OCI-LY1 (cell line): ENCODE measurements at regions not wholly inside any gene's neighbourhood (a gene's known extent, or its start where the extent isn't known, plus 50 kb on each side); places are given as distances from the start of the nearest gene placed in this dataset.
"Not testable (repeated sequence)": the region's sequence is repeated elsewhere in the genome, so short reads cannot be mapped to it uniquely, and the experiment has no call there.

Experiments used
- H2AFZ ChIP-seq: fragments of 200-600 bp; sonication (generic), shearing (Covaris generic); 2 replicates; pipeline ENCODE4 v1.6.0; 2014; ENCODE audit warnings: antibody characterized with exemption, mild to moderate bottlenecking, low read length
- H3F3A ChIP-seq: fragments of 200-600 bp; sonication (generic), shearing (Covaris generic); 2 replicates; pipeline ENCODE4 v1.6.0; 2014; ENCODE audit warnings: mild to moderate bottlenecking, antibody characterized with exemption, low read length, moderate library complexity; ENCODE audit not compliant: insufficient read depth
- H3K27ac ChIP-seq: fragments of 200-600 bp; sonication (generic); 2 replicates; pipeline ENCODE4 v1.5.1; 2014; ENCODE audit warnings: low read length, mixed run types, mild to moderate bottlenecking, low read depth; ENCODE audit not compliant: poor library complexity, severe bottlenecking
- H3K27me3 ChIP-seq: fragments of 200-600 bp; sonication (generic); 2 replicates; pipeline ENCODE4 v1.6.0; 2014; ENCODE audit warnings: antibody characterized with exemption, mild to moderate bottlenecking, low read length, moderate library complexity; ENCODE audit not compliant: insufficient read depth
- H3K36me3 ChIP-seq: fragments of 200-600 bp; sonication (generic); 2 replicates; pipeline ENCODE4 v1.6.1; 2014; ENCODE audit warnings: mild to moderate bottlenecking, antibody characterized with exemption, low read length, moderate library complexity, mixed read lengths; ENCODE audit not compliant: insufficient read depth
- H3K4me1 ChIP-seq: fragments of 200-600 bp; sonication (generic); 2 replicates; pipeline ENCODE4 v1.5.1; 2014; ENCODE audit warnings: mild to moderate bottlenecking, low read length, moderate library complexity; ENCODE audit not compliant: insufficient read depth, severe bottlenecking
- H3K4me2 ChIP-seq: fragments of 200-600 bp; sonication (generic), shearing (Covaris generic); 2 replicates; pipeline ENCODE4 v1.6.1; 2014; ENCODE audit warnings: low read length
- H3K4me3 ChIP-seq: fragments of 200-600 bp; sonication (generic); 2 replicates; pipeline ENCODE4 v1.5.1; 2014; ENCODE audit warnings: low read length, low read depth, mild to moderate bottlenecking, mixed read lengths; ENCODE audit not compliant: poor library complexity, severe bottlenecking
- H3K79me2 ChIP-seq: fragments of 200-600 bp; shearing (Covaris generic); 2 replicates; pipeline ENCODE4 v1.6.1; 2016; ENCODE audit warnings: mixed run types, low read length, mixed read lengths; ENCODE audit not compliant: insufficient read depth
- H3K9ac ChIP-seq: fragments of 200-600 bp; sonication (generic), shearing (Covaris generic); 2 replicates; pipeline ENCODE4 v1.6.1; 2014; ENCODE audit warnings: mild to moderate bottlenecking, low read length, mixed read lengths
- H3K9me2 ChIP-seq: fragments of 200-600 bp; sonication (generic), shearing (Covaris generic); 2 replicates; pipeline ENCODE4 v1.6.1; 2014; ENCODE audit warnings: low read depth, mild to moderate bottlenecking, low read length, mixed read lengths
- H3K9me3 ChIP-seq: fragments of 200-600 bp; shearing (Covaris generic); 2 replicates; pipeline ENCODE4 v1.6.1; 2014; ENCODE audit warnings: low read length, mixed read lengths
- H4K20me1 ChIP-seq: fragments of 200-600 bp; sonication (generic), shearing (Covaris generic); 2 replicates; pipeline ENCODE4 v1.6.0; 2016; ENCODE audit warnings: mild to moderate bottlenecking, low read length; ENCODE audit not compliant: insufficient read depth
- EZH2 ChIP-seq: fragments of 200-600 bp; sonication (generic), shearing (Covaris generic); IDR thresholded peaks from 2 replicates; pipeline ENCODE4 v1.8.0; 2017; ENCODE audit warnings: borderline replicate concordance, mixed run types, mild to moderate bottlenecking, antibody characterized with exemption, low read length, moderate library complexity, mixed read lengths
- TF ChIP-seq, protein P1 (sequence below): fragments of 200-600 bp; sonication (generic), shearing (Covaris generic); IDR thresholded peaks from 2 replicates; pipeline ENCODE4 v1.5.1; 2017; ENCODE audit warnings: mild to moderate bottlenecking, antibody characterized with exemption, low read length, moderate library complexity, mixed read lengths

DNA sequence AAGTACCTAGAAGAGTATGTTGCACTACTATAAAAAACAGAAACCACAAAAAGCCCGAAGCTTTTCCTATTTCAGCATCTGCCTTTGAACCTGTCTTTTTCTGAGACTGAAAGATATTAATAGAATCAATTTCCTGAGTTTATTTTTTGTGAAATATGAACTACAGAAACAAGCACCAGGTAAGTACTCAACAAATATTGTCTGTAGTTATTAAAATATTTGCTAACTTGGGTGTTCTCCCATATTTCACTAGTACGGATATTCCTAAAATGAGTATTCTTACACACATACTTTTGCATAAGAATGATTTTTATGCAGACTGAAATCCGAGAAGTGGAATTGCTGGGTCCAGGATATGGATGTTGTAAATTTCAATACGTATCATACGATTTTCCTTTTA, 188.0 kb downstream of the OR4C45 start:
- Histone ChIP-seq H3K9me3 (no peaks in the 10 kb centered on the region), H4K20me1 (no peaks in the 10 kb centered on the region), H3K4me3 (no peak overlapping the region), H3F3A (no peaks in the 10 kb centered on the region), H3K27me3 (no peaks in the 10 kb centered on the region), H3K9ac (no peak overlapping the region), H3K4me2 (no peak overlapping the region), H3K36me3 (no peaks in the 10 kb centered on the region), H3K9me2 (no peaks in the 10 kb centered on the region), H3K27ac (no peak overlapping the region), H3K4me1 (no peaks in the 10 kb centered on the region), H2AFZ (no peak overlapping the region), H3K79me2 (no peaks in the 10 kb centered on the region)
- TF ChIP-seq EZH2, result no peak
- TF ChIP-seq, protein P1, sequence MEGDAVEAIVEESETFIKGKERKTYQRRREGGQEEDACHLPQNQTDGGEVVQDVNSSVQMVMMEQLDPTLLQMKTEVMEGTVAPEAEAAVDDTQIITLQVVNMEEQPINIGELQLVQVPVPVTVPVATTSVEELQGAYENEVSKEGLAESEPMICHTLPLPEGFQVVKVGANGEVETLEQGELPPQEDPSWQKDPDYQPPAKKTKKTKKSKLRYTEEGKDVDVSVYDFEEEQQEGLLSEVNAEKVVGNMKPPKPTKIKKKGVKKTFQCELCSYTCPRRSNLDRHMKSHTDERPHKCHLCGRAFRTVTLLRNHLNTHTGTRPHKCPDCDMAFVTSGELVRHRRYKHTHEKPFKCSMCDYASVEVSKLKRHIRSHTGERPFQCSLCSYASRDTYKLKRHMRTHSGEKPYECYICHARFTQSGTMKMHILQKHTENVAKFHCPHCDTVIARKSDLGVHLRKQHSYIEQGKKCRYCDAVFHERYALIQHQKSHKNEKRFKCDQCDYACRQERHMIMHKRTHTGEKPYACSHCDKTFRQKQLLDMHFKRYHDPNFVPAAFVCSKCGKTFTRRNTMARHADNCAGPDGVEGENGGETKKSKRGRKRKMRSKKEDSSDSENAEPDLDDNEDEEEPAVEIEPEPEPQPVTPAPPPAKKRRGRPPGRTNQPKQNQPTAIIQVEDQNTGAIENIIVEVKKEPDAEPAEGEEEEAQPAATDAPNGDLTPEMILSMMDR, result no peak

- H3K27ac ChIP-seq, H3K4me2 ChIP-seq, H3K4me1 ChIP-seq, H3K9me2 ChIP-seq, H3K4me3 ChIP-seq, H2AFZ ChIP-seq, H3K36me3 ChIP-seq, H3K9ac ChIP-seq, H3K79me2 ChIP-seq, H4K20me1 ChIP-seq, H3F3A ChIP-seq, H3K27me3 ChIP-seq, H3K9me3 ChIP-seq: not testable (repeated sequence)
These were observed 205.7 kb downstream of the OR4C45 start for GRCh38 chr11:50238368-50238767.

- TF ChIP-seq, protein P1, result no peak
- TF ChIP-seq EZH2, result no peak
- no peak overlapping the region for H3K4me2 ChIP-seq
- H3K27me3 ChIP-seq, result no peaks in the 10 kb centered on the region
- no peaks in the 10 kb centered on the region for H3K36me3 ChIP-seq
- no peaks in the 10 kb centered on the region for H3K9me3 ChIP-seq
- no peak overlapping the region for H3K4me3 ChIP-seq
- no peak overlapping the region for H2AFZ ChIP-seq
- H3F3A ChIP-seq, result no peaks in the 10 kb centered on the region
- H3K4me1 ChIP-seq, result no peaks in the 10 kb centered on the region
- H3K27ac ChIP-seq, result no peak overlapping the region
- no peaks in the 10 kb centered on the region for H3K9me2 ChIP-seq
- no peaks in the 10 kb centered on the region for H4K20me1 ChIP-seq
- no peaks in the 10 kb centered on the region for H3K79me2 ChIP-seq
- H3K9ac ChIP-seq, result no peak overlapping the region
These were observed 213.5 kb downstream of the OR4C45 start for GRCh38 chr11:50246183-50246582.

DNA sequence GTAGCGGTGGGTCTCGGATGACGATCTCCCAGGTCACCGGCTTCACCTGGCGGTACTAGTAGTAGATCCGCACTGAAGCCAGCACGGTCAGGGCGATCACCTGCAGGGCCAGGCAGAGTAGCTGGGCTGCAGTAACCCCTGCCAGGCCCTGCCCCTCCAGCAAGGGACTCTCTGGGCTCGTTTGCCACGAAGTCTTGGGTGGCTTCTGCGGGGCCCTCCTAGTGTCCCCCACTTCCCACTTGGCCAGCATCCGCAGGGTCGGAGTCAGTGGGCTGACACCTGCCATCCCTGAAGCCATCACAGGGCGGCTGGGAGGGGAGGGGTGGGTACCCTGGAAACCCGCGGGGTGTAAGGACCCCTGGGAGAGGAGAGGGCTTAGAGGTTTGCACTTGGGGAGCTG, 214.0 kb downstream of the OR4C45 start:
- no peaks in the 10 kb centered on the region for H3F3A ChIP-seq
- no peaks in the 10 kb centered on the region for H3K9me2 ChIP-seq
- no peaks in the 10 kb centered on the region for H3K27me3 ChIP-seq
- no peak overlapping the region for H3K4me3 ChIP-seq
- no peaks in the 10 kb centered on the region for H3K79me2 ChIP-seq
- TF ChIP-seq, protein P1, result no peak
- TF ChIP-seq EZH2, result no peak
- H3K4me1 ChIP-seq, result no peaks in the 10 kb centered on the region
- no peak overlapping the region for H3K9ac ChIP-seq
- H4K20me1 ChIP-seq, result no peaks in the 10 kb centered on the region
- H3K9me3 ChIP-seq, result no peaks in the 10 kb centered on the region
- H2AFZ ChIP-seq, result no peak overlapping the region
- no peak overlapping the region for H3K27ac ChIP-seq
- H3K4me2 ChIP-seq, result no peak overlapping the region
- H3K36me3 ChIP-seq, result no peaks in the 10 kb centered on the region
